ENCODE measurements at regions not wholly inside any gene's neighbourhood (a gene's known extent, or its start where the extent isn't known, plus 50 kb on each side); places are given as distances from the start of the nearest gene placed in this dataset.

DNA sequence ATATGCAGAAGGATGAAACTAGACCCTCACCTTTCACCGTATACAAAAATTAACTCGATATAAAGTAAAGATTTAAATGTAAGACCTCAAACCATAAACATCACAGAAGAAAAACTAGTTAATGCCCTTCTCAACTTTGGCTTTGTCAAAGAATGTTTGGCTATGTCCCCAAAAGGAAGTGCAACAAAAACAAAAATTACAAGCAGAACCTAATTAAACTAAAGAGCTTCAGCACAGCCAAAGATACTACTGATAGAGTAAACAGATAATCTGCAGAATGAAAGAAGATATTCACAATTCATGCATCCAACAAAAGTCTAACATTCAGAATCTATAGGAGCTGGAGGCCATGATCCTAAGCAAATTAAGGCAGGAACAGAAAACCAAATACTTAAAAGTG is 824.6 kb upstream of the NEGR1 start:
- TF ChIP-seq, protein P1, sequence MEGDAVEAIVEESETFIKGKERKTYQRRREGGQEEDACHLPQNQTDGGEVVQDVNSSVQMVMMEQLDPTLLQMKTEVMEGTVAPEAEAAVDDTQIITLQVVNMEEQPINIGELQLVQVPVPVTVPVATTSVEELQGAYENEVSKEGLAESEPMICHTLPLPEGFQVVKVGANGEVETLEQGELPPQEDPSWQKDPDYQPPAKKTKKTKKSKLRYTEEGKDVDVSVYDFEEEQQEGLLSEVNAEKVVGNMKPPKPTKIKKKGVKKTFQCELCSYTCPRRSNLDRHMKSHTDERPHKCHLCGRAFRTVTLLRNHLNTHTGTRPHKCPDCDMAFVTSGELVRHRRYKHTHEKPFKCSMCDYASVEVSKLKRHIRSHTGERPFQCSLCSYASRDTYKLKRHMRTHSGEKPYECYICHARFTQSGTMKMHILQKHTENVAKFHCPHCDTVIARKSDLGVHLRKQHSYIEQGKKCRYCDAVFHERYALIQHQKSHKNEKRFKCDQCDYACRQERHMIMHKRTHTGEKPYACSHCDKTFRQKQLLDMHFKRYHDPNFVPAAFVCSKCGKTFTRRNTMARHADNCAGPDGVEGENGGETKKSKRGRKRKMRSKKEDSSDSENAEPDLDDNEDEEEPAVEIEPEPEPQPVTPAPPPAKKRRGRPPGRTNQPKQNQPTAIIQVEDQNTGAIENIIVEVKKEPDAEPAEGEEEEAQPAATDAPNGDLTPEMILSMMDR (IDR thresholded peaks at IDR 0.05; ENCODE audit: low read length), result no peak
- TF ChIP-seq EZH2 (optimal IDR thresholded peaks at IDR 0.05; ENCODE audit: low read depth, low read length), result no peak
